ENCODE measurements at regions not wholly inside any gene's neighbourhood (a gene's known extent, or its start where the extent isn't known, plus 50 kb on each side); places are given as distances from the start of the nearest gene placed in this dataset.
"Not testable (repeated sequence)": the region's sequence is repeated elsewhere in the genome, so short reads cannot be mapped to it uniquely, and the experiment has no call there.

DNA sequence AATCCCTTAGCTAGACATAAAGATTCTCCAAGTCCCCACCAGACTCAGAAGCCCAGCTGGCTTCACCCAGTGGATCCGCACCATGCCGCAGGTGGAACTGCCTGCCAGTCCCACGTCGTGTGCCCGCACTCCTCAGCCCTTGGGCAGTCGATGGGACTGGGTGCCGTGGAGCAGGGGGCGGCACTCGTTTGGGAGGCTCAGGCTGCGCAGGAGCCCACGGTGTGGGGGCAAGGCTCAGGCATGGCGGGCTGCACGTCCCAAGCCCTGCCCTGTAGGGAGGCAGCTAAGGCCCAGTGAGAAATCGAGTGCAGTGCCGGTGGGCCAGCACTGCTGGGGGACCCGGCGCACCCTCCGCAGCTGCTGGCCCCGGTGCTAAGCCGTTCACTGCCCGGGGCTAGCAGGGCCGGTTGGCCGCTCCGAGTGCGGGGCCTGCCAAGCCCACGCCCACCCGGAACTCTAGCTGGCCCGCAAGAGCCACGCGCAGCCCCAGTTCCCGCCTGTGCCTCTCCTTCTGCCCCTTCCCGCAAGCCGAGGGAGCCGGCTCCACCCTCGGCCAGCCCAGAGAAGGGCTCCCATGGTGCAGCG lies 95.9 kb upstream of the DTNBP1 start:
- DNase-seq = no peak

DNA sequence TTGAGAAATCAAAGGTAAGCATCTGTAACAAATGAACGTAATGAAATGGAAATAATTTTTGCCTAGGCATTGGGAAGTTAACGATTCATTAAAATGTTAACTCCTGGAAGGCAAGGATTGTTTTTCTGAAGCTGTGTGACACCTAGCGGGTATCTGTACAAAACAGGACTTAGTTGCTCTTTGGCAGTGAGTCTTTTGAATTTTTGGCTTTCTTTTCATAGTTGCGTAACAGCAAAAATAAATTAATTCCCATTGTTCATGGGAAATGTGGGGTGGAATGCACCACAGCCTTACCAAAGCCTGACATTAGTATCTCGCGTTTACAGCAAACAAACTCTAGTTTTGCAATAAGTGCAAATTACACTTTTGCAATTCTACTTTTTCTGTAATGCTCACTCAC lies 92.7 kb upstream of the DTNBP1 start:
- DNase-seq = no peak

DNA sequence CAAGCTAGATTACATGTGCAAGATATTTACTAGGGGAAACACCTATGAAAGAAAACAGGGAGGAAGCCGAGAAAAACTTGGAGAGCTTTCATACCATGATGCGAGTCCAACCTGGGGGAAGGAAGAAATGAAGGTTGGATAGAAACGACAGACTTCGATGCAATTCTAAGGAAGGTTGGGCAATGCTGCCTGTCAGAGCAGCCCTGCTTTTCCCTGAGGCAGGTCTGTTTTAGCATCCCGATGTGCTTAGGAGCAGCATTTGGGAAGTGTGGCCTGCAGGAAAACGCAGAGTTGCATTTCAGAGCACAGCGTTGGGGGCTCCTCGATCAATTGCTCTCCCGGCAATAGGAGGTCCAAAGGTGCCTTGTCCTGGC lies 91.9 kb upstream of the DTNBP1 start:
- no peak for DNase-seq

DNA sequence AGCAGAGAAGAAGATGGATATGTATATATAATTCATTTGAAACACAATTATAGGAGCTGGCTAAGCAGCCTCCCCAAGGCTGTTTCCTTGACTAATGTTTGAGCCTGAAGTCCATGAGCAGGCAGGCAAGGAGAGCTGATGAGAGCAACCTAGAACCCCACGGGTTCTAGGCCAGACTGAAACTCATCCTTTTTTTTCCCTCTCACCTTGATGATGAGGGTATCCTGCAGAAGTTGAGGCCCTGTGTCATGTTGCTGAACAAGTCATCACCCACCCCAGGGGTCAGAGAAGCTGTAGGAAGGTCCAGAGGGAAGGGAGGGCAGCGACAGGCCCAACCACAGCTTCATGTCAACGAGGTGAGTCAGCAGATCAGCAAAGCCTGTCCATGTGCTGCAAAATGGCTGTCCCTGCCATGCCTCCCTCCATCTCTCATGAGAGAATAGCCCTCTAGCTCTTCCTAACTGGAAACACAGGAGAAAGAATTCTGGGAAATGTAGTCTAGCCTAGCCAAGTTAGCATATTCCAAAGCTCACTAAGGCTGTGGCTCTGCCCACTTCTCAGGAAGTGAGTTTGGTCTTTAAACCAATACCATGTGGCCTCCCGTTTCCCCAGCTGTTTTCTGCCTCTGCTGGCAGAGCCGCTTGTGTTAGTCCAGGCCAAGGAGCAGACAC lies 91.3 kb upstream of the DTNBP1 start:
- no peak for DNase-seq

DNA sequence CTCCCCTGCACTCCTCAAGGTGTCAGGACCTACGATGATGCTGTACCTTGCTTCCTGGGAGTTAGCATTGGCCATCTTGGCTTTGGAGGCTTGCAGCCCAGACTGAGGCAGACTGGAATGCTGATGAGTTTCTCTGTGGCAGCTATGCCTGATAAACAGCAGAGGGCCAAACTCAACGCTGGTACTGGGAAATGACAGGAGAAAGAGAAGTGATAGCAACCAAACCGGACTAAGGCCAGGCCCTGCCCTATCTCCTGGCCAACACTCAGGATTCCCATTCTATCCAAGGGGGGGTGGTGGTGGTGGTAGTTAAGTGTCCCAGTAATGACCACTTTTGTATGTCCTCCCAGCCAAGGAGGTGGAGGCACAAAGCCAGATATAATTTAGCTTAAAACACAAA lies 90.0 kb upstream of the DTNBP1 start:
- DNase-seq = no peak

DNA sequence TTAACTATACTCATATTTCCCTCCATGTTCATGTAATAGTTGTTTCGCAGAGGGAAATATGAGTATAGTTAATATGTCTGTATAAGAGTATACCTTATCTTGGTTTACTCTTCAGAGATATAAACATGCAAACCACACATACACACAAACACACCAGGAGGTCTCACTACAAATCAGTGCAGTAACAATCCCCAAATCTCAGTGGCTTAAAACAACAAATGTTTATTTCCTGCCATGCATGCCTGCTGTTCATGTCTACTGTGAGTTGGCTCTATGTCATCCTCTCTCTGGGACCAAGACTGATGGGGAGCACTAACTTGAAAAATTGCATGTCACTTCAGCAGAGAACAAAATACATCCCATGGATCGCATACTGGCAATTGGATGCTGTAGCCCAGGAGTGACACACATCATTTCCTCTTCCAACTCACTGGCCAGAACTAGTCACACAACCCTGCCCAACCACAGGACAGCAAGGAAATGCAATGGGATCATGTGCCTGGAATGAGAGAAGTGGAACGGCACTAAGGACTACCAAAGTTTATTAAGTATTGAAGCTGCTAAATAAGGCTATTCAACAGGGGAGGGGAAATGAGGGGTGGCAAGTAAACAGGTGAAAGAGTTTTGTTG lies 89.0 kb upstream of the DTNBP1 start:
- DNase-seq = no peak

DNA sequence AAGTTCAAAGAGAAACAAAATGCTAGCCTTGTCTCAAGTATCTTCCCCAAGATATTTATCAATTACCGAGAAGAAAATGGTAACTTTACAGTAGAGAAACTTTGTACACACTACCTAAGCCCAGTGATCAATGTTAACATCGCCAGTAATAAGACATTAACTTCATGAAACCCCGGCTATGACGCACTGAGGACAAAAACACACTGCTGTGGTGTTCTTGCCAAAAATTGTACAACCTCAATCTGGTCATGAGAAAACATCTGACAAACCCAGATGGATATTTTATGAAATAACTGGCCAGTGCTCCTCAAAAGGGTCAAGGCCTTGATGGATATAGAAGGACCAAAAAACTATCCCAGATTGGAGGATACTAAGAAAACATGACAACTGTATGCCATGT lies 85.5 kb upstream of the DTNBP1 start:
- DNase-seq = no peak

DNA sequence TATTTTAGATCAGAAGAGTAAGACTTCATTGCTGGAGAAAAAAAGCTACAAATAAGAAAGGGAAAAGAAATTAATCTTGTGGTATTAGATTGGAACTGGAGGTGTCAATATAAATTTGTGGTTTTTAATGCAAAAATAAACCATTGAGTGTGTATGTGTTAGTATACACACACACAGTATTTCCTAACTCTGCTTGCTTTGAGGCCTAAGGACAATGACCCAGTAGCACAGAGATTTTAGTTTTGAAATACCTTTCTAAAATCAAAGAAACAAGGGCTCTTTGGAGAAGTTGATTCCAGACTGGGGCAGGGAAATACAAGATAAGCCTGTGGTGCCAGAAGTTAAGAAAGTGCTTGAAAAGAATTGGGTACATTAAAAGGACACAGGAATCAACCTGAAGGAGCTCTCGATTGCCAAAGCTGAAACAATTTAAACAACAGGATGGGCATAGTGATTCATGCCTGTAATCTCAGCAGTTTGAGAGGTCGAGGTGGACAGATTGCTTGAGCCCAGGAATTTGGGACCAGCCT lies 84.6 kb upstream of the DTNBP1 start:
- DNase-seq = no peak

DNA sequence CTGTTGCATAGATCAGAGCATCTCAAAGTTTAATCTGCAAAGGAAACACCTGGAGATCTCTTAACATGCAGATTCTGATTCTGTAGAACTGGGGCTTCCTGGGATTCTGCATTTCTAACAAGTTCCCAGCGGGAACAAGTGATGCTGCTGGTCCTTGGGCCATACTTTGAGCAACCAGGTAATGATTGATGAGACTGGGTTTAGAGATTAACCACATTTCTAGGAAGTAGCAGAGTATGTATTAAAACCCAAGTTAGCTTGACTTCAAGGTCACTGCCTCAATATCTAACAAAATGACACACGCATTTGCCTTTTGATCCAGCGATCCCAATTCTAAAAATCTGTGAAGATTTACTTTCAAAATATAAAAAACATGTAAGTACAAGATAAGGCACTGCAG lies 83.0 kb upstream of the DTNBP1 start:
- no peak for DNase-seq

DNA sequence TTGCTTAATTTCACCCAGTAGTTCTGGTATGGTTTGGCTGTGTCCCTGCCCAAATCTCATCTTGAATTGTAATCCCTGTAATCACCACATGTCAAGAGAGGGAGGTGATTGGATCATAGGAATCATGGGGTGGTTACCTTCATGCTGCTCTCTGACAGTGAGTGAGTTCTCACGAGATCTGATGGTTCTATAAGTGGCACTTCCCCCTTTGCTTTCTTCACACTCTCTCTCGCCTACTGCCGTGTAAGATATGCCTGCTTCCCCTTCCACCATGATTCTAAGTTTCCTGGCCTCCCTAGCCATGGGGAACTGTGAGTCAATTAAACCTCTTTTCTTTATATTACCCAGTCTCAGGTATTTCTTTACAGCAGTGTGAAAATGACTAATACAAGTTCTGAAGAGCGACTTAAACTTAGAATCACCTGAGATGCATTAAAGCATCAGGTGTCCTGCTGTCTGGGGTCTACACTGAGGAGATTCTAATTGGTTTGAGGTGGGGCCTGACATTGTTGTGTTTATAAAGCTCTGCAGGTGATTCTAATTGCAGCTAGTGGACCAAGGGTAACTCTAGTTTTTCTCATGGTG lies 82.1 kb upstream of the DTNBP1 start:
- no peak for DNase-seq

DNA sequence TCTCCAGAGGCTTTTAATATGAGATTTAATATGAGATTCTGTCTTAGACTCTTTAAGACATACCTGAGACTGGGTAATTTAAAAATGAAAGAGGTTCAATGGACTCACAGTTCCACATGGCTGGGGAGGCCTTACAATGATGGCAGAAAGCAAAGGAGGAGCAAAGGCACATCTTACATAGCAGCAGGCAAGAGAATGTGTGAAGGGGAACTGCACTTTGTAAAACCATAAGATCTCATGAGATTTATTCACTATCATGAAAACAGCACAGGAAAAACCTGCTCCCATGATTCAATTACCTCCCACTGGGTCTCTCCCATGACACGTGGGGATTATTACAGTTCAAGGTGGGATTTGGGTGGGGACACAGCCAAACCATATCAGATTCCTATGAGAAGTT lies 79.2 kb upstream of the DTNBP1 start:
- not testable (repeated sequence) for DNase-seq

DNA sequence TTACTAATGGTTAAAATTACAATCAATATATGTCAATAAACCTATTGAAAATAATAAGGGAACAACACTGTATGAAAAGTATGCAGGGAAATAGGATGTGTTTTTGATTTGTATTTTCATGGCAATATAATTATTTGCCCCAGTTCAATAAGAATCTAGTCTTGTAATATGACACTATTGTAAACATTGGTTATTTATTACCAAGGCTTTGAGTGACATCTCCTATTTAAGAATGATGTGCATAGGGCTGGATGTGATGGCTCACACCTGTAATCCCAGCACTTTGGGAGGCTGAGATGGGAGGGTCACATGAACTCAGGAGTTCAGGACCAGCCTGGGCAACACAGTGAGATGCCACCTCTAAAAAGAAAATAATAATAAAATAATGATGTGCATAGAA lies 78.6 kb upstream of the DTNBP1 start:
- no peak for DNase-seq

DNA sequence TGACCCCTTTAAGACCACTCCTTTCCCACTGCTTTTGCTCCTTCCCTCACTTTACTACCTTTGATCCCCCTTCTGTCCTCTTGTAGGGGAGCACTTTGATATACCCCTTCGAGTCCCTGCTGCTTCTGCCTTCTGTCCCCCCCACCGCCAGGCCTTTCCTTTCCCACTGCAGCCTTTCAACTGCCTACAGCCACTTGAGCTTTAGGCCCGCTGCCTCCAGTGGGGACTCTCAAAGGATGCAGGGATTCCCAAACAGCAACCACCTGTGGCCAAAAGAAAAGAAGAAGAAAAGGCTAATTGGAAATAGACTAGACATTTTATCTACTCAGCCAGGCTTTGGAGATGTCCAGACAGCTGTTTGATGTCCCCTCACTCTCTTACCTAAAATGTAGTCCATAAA lies 77.0 kb upstream of the DTNBP1 start:
- no peak for DNase-seq

DNA sequence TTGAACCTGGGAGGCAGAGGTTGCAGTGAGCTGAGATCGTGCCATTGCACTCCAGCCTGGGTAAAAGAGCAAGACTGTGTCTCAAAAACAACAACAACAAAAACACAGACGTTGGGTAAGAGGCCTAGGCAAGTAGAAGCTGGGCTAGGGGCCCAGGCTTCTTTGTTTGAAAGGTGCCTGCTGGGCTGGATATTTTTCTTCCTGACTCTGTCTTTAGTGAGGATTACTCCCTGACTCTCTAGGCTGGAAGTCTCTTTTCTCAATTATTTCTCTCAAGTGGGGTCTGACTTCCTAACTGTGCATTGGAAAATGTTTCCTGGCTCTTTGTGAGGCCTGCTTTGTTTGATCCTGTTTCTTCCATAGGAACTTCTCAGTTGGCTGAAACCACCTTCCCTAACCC lies 76.5 kb upstream of the DTNBP1 start:
- no peak for DNase-seq

DNA sequence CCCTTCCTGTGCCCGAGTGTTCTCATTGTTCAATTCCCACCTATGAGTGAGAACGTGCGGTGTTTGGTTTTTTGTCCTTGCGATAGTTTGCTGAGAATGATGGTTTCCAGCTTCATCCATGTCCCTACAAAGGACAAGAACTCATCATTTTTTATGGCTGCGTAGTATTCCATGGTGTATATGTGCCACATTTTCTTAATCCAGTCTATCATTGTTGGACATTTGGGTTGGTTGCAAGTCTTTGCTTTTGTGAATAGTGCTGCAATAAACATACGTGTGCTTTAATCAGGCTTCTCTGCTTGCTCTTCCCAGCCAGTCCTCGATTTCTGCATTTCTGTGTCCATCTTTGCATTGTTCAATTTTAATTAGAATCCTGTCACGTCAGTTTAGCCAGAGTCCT lies 75.4 kb upstream of the DTNBP1 start:
- not testable (repeated sequence) for DNase-seq

DNA sequence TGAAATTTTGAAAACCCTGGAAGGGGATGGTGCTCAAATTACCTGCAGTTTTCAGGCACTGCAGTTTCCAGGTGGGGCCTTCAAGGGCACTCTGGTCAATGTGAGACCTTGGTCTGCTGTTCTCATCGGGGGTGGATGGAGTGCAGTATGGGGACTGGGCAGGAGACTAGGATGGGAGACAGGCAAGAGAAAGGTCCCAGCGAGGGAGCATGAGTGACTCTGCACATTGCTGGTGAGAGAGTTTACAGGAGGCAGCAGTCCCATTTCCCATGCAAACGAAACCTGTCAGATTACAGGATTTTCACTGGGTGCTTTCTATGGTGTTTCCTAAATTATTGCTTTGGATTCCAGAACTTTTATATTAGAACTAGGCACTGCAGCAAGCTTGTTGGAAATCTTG lies 73.5 kb upstream of the DTNBP1 start:
- DNase-seq = no peak

DNA sequence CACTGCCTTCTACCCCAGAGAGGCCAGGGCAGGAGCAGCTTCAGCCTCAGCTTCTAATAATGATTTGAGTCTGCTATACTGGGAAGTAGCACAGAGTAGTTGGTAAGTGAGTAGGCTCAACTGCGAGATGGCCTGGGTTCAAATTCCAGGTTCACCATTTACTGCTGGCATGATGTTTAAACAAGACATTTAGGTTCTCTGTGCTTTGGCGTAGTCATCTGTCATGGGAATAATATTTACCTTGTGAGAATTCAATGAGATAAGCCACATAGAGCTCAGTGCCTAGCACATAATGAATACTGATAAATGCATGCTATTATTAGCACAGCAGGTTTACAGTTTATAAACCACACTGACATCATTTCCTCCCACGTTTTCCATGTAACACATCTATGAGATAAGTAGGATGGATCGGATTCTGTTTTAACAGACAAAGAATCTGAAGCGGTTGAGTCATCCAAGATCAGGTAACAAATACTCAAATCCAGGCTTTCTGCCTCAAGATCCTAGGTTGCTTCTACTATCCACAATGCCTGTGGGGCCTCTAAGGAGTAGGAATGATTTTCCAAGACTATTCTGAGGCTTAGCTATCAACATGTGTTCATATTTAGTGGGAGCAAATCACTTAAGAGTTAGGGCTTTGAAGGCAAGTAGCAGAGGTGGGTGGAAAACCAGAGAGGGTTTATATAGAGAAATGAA lies 72.9 kb upstream of the DTNBP1 start:
- DNase-seq = no peak

DNA sequence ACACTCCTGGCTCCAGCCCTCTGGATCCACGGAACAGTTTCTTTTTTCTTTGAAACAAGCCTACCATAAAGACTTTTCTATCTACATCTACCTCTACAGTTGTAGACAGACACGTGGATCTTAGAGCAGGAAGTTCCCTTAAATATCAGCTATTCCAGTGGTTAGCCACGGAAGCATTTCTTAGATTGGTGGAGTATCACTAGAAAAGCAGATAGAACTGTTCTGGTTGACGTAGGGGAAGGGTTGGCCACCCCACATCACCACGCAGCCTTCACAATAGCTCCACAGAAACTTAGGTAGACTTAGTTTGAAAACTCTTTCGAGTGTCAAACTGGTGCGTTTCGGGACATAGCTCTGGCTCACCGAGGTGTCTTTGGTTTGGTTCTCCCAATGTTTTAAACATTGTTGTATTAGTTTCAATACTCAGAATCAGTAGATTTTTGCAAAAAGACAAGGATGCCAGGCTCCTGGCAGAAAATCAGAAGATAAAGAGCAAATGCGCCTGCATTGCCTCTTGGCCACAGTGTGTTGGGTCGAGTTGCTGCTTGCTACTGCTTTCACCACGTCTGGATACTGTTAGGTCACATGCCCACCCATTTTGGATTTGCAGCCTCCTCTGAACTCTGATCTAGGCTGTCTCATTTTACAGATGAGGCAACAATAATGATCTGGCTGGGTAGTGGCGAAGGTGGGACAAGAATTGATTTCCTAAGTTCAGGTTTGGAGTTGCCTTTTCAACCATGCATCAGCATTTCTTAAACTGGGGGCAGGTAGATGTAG lies 71.5 kb upstream of the DTNBP1 start:
- DNase-seq = no peak

DNA sequence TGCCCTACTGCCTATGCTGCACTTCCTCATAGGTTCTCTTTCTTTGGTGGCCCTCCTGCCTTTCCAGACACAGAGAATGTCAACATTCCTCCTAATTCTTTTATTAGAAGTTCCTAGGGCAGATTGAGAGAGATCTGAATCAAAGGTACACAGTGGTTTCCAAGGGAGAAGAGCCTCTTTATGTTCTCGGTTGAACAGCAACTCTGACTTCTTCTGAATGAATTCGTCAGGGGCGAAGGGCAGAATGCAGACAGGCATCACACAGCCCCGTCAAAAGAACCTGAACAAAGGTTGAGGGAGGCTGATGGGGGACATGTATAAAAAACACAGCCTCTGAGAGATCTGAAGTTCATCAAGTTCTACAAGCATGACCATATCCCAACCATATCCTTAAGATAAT lies 68.1 kb upstream of the DTNBP1 start:
- DNase-seq = no peak

DNA sequence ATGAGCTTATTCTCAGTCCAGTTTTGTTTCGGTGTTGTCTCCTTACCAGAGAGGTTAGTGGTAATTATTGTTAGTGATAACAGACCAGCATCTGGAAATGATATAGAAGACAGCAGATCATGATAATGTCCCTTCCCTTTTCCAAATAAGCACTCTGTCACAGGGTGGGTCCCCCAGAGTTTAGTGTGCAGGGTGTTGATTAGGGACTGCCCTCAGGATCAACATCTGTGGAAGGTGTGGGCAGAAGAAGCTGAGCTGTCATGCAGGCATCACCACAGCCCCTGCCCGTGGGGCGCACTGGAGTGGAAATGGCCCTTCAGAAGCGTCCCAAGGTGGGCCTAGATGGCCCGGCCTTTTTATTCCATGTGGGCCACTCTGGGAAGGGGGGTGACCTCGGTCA lies 67.6 kb upstream of the DTNBP1 start:
- DNase-seq = no peak

DNA sequence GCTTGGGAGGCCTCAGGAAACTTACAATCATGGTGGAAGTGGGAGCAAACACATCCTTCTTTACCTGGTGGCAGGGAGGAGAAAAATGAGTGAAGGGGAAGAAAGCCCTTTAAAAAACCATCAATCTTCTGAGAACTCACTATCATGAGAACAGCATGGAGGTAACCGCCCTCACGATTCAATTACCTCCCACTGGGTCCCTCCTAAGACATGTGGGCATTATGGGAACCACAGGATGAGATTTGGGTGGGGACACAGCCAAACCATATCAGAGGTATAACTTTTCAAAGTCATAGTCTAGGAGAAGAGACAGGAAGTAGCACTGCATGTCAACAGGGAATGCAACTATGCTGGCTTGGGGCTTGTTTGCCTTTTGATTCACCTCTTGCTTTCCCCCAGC lies 59.9 kb upstream of the DTNBP1 start:
- DNase-seq = no peak

DNA sequence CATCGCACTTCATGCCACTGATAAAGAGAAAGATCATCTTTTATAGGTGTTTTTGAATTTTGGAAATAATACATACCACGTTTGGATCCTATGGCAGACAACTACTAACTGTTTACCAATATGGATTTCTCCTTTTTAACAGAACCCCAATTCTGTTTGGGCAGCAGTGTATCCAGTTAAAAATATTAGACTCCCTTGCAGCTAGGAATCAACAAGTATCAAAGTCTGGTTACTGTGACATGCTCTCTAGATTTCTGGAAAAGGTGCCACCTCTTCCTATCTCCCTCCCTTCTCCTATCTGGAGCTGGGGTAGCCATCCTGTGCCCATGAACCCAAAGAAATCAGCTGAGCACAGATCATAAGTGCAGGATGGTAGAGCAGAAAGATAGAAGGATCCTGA lies 54.1 kb upstream of the DTNBP1 start:
- no peak for DNase-seq

DNA sequence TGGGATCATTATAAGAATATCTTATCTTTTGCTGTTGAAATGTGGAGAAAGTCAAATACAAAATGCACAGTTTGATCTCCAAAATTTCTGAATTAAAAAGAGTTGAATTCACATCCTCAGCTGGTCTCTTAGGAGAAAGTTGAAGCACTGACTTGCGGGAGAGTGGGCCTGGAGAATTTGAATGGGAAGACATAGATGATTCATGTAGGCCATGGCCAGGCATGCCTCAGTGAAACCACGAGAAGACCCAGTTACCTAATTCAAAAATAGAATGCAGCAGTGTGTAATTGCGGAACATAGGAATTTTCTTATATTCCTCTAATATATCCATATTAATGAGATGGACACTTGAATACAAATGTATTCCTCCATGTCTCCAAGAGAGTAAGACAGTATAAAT lies 53.0 kb upstream of the DTNBP1 start:
- DNase-seq = no peak

All from activated CD8-positive, alpha-beta memory T cell treated with anti-CD3 and anti-CD28 coated beads, Interleukin-2, amount 50 U/mL, for 48 hours (primary cell).